GM13977 (cell line): ENCODE measurements at regions not wholly inside any gene's neighbourhood (a gene's known extent, or its start where the extent isn't known, plus 50 kb on each side); places are given as distances from the start of the nearest gene placed in this dataset.

Experiments used
- DNase-seq: peaks from one replicate; pipeline ENCODE4 v3.0.0; 2012; ENCODE audit warnings: low spot score
- CTCF ChIP-seq: IDR thresholded peaks from 2 replicates; pipeline ENCODE4 v1.5.1; 2012; ENCODE audit warnings: mild to moderate bottlenecking, control low read depth; ENCODE audit not compliant: insufficient read depth; ENCODE audit errors: extremely low read depth, missing control alignments
- in situ Hi-C: fragments of 300-500 bp; cut with MboI; formaldehyde crosslinking; loops from one replicate; pipeline ENCODE4 v1.12.0; 2022; ENCODE audit warnings: low sequenced_read_pairs, low pct_unique_long_range_greater_than_20kb, mixed read lengths, inconsistent platforms; ENCODE audit not compliant: unreplicated experiment

GRCh38 chr2:19806591-19806990 lies 95.2 kb downstream of the TTC32 start:
- DNase-seq: no peak
- in situ Hi-C loops: no loop called here
- TF ChIP-seq CTCF: no peak

- no peak for DNase-seq
- in situ Hi-C loops: no loop called here
- no peak for TF ChIP-seq CTCF
These were observed 95.7 kb downstream of the TTC32 start for GRCh38 chr2:19806131-19806530.

DNA sequence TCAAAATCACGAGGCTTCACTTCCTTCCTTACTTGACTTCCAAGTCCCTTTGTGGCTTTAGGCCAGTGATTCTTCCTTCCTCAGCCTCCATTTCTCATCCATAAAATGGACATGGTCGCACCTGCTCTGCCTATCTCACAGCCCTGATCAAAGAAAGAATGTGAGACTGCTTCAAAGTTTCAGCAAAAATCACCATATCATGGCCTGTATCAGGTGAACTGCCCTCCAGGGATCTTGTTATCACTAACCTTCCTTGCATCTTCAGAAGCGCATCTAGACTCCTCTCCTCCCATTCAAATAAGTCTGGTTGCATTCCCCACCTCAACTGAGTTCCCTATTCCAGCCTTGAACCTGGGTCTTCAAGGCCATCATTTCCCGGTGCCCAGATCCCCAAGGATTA lies 96.5 kb downstream of the TTC32 start:
- DNase-seq: no peak
- in situ Hi-C loops: no loop called here
- TF ChIP-seq CTCF: no peak

DNA sequence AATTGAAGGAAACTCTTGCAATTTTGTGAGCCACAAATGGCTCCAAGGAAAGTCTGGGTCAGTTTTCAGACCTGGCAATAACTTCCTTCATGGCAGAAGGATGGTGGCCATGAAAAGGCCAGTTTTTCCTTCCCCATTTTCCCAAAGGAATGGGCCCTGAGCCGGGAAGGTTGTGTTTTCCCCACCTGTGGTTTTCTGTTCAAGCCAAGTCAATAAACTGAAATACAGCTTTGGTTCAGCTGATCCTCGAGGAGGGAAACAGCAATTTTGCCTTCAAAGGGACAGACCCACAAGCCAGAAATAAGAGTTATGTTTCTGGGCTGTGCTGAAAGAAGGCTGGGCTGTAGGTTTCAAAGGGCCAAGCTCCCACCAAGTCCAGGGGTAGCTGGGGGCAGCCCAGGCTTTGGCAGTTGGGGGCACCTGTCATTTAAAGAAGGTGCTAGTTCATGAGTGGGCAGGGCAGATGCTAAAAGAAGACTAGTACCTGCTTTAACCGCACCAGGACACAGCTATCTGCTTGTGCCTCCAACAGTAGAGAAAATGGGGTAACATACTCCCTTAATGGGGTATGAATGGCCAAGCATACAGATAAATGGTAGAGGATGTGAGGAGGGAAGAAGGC lies 97.0 kb downstream of the TTC32 start:
- in situ Hi-C loops: no loop called here
- no peak for TF ChIP-seq CTCF
- no peak for DNase-seq

DNA sequence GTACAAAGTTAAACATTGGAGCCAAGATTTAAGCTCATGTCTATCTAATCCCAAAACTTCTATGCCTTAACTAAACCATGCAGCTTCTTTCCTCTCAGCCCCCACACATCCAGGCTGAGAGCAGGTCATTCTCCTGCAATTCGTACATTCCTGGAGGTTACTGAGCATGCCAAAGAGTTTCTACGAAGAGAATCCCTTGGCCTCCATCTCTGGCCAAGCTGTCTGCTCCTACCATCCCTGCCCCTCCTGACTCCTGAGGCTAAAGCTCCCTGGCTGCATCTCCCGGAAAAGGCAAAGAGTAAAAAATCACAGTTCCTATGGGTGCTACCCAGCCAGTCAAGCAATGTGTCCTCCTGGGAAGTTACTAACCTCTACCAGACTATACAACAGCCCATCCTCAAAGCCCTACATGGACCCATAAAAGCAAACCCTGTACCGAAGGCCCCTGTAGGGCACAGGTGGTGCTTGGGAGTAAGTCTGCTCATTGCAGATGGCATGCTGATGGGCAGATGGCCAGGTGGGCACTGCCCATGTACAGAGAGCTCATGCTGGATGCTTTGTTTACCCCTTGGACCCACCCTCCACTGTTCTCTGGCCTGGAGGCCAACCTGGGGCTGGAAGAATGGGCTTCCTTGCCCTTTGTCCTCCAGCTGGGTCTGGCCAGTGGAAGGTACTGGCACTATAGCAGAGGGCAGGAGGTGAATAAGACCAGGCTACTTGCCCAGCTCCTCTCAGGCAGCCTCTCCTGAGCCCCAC lies 99.5 kb downstream of the TTC32 start:
- in situ Hi-C loops: no loop called here
- DNase-seq: no peak
- no peak for TF ChIP-seq CTCF

- no peak for TF ChIP-seq CTCF
- in situ Hi-C loops: no loop called here
- no peak for DNase-seq
These were observed 100.3 kb downstream of the TTC32 start for GRCh38 chr2:19801367-19802080.
